Limb (tissue), 2 donors: ENCODE measurements at regions not wholly inside any gene's neighbourhood (a gene's known extent, or its start where the extent isn't known, plus 50 kb on each side); places are given as distances from the start of the nearest gene placed in this dataset.
"Not testable (repeated sequence)": the region's sequence is repeated elsewhere in the genome, so short reads cannot be mapped to it uniquely, and the experiment has no call there.

Experiments used
- DNase-seq, 2 donors: peaks; one replicate each; pipeline ENCODE4 v3.0.0-alpha.2; 2016; ENCODE audit errors: extremely low spot score in 2 of 2

DNA sequence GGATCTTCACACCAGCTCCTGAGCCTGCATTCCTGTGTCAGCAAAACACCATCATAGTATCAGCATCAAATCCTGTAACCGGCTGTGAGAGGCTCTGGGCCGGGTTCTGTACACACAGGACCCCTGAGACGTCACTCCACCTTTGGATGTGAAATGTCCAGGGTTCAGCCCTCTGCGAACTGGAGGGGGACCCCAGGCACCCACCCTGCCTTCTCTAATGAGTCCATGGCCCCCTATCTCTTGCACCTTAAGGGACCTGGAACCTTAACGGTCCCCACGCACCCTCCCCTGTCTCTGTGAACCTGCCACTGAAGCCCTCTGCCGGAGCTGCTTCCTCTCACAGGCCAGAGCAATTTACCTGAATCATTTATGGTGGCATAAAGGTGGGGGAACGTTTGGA is 257.8 kb downstream of the NPHP4 start:
- DNase-seq: no peak

DNA sequence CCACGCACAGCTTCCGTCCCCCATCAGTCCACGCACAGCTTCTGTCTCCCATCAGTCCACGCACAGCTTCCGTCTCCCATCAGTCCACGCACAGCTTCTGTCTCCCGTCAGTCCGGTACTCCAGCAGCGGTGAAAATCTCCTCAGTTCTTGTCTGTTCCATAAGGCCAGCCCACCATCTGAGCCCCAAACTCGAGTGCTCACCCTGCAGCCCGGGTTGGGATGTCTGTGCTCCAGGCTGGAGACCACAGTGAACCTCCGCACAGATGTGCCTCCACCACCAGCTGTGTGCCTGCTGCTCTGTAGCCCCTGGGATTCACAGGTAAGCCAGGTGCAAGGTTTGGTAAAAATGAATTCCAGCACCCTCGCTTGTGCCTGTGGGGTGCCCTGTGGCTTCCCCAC is 258.6 kb downstream of the NPHP4 start:
- DNase-seq: no peak

DNA sequence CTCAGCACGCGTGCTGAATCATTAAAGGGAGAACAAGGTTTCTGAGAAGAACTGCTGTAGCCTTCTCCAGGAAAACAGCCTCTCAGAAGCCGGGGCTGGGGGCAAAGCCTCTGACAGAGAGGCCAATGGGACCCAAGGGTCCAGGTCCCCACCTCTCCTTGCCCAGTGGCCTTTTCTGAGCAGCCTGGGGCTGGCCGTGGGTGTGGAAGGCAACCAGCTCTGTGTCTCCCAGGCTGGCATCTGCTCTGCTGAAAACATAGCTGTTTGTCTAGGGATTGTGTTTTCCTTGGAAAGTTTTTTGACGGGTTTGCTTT is 261.2 kb downstream of the NPHP4 start:
- no peak for DNase-seq

DNA sequence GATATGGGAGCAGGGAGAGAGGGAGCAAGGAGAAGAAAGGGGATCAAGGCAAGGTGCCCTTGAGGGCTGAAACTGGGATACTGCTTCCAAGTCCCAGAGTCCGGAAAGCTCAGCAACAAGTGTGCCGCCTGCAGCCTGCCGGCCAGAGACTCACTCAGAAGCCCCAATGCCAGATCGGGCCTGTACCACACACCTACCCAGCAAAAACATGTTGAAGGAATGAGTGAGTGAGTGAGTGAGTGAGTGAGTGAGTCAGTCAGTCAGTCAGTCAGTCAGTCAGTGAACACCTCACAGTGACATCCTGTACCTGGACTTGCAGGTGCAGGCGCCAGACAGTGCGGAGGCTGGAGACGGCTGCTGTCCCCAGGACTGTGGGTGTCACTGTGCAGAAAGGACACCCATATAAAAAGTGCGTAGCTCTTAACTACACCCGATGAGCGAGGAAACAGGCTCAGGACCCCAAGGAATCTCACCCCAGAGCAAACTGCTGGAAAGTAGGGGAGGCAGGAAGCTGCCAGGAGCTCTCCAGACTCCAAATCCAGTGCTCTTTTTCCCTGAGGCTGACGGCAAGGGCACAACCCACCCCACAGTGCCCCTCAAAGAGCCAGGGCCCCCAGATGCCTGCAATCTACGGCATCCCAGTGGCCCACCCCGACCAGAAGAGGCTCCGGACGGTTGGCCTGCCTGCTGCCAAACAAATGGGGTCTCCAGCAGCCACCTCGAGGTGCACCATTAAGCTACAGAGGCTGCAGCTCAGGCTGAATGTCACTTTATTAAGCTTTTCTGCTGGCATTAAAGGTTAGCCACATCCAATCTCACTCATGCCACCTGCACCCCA is 261.7 kb downstream of the NPHP4 start:
- no peak for DNase-seq

DNA sequence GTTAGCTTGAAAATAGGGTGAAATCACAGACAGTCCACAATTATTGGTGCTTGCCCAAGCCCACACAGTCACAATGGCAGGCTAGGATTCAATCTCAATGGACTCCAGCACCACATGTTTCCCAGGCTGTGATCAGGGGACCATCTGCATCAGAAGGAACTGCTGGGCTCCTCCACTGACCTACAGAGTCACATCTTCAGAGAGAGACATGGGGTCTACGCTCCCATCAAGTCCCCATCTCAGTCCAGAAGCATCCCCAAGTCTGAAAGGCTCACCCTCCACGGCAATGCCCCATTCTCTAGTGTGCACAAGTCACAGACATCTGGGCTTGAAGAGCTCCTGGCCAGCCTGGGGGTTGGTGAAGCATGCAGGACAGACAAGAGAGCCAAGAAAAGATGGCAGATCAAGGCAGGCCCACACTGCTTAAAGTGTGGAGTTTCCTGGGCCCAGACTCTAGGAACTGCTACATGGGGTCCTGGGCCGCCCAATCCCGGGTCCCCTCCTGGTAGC is 262.5 kb downstream of the NPHP4 start:
- DNase-seq: no peak

DNA sequence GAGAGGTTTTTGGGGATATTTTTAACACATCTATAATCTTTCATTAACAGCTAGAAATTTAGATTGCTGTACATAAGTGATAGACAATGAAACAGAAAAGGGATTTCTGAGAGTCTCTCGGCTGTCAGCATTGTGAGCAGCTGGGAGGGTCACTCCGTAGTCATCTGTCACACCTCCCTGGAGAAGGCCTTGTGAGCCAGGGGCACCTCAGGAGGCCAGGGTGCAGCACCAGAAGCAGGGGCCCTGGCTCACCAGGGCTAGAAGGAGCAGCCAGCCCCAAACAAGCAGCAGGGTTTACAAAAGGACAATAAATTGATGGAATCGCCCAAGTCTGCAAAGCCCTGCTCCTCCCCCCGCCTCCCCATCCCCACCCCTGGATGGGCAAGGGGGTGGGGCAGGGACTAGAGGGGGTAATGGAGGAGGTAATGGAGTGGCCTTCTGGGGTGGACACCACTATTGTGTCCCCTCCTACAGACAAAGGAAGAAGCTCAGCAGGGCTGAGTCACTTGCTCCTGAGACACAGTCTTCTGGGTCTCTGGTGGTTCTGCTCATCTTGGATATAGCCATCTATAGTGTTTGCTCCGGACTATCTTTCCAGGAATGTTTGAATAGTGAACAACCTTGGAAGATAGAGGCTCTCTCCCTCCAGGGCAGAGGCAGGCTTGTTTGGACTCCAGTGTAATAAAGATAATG is 263.4 kb downstream of the NPHP4 start:
- no peak for DNase-seq

DNA sequence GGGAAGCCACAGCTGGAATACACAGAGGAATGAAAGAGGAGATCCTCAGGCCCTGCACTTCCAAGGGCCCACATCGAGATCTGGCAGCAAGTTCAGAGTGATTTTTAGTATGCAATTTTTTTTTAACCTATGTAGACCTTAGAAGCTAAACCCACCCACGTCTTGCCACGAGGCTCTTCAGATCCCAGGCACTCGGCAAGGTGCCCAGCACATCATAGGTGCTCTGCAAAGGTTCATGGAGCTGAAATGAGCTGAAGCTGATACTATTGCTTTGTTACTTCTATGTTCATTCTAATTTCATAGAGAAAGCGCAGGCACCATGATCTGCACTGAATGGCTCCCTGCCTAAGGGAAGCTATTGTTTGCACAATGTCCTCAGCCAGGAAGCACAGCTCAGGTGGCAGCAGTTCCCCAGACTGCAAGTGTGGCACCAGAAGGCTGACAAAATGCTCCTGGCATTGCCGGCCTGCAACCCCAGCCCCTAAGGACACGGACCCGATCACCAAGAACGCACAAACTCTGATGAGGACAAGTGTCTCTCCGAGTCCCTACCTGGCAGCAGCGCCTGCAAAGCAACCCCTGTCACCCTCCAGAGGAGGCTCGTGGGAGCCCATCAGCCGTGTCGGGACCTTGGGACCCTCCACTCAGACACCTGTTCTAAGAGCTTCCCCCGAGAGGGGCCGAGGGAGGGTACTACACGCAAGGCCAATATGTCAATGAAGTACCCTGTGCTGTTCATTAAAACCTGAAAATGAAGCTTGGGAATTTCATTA is 264.2 kb downstream of the NPHP4 start:
- DNase-seq: no peak

DNA sequence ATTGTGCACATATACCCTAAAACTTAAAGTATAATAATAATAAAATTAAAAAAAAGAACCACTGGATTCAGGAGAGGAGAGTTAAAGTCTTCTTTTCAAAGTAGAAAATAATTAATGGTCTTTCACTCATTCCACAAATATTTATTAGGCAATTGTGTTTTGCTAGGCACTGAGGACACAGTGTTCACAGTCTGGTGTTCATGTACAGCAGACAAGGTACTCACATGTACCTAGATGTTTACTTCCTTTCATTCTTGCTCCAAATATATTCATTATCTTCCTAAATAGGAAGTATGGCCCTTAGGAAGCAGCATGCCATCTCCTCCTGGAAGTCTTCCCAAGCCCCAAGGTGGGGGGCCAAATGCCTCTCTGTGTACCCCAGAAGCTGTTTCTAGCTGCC is 265.0 kb downstream of the NPHP4 start:
- no peak for DNase-seq

DNA sequence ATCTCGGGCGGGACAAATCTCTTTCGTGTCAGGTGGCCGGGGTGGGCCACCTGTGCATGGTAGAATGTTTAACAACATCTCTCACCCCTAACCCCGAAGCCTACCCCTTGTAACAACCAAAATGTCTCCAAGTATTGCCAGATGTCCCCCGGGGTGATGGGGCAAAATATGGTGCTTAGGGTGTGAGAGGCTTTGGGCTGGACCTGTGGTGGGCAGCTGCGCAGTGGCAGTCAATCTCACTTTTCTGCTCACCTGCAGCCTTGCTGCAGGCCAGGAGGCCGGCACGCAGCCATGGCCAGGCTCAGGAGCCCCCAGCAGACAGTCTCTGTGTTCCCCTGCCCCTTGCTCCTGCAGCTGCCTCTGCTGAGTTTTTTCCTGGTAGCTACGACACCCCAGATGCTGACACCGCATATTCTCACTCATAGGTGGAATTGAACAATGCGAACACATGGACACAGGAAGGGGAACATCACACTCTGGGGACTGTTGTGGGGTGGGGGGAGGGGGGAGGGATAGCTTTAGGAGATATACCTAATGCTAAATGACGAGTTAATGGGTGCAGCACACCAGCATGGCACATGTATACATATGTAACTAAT is 265.5 kb downstream of the NPHP4 start:
- DNase-seq: not testable (repeated sequence)

DNA sequence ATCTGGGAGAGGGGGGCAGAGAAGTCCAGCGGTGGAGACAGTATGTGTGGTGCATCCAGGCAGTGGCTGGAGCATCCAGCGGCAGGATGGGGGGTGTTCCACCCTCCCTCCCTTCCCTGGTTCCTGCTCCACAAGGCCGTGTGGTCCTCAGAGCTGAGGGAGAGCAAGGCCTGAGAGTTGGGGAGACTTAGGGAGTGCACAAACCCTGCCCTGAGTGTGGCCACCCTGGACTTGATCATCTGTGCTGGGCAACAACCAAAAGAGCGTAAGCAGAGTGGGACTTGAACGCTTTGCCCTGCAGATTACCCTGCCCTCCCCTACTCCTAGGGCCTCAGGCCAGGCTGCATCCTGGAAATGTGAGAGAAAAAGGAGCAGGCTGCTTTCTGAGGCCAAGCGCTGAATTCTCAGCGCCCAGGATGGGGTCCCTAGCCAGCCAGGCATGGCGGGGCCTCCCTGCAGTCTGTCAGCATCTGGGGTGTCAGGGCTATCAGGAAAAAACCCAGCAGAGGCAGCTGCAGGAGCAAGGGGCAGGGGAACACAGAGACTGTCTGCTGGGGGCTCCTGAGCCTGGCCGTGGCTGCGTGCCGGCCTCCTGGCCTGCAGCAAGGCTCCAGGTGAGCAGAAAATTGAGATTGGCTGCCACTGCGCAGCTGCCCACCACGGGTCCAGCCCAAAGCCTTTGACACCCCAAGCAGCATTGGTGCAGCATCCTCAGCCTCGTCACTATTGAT is 266.2 kb downstream of the NPHP4 start:
- DNase-seq: no peak

DNA sequence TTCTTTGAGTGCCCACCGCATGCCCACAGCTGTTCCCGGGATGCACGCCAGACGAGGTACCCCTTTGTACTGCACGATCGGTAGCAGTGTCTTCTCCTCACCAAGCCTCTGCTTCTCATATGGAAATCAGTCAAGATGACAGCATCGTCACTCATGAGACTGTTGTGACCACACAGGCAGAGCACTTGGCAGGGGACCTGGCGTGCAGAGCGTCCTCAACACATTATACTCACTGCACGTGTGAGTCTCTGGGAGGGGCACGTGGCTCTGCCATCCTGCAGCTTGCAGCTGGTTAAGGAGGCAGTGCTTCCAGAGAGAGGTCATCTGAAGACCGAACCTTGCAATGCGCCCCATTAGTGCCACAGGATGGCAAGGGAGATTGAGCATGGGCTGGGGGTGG is 266.8 kb downstream of the NPHP4 start:
- no peak for DNase-seq

DNA sequence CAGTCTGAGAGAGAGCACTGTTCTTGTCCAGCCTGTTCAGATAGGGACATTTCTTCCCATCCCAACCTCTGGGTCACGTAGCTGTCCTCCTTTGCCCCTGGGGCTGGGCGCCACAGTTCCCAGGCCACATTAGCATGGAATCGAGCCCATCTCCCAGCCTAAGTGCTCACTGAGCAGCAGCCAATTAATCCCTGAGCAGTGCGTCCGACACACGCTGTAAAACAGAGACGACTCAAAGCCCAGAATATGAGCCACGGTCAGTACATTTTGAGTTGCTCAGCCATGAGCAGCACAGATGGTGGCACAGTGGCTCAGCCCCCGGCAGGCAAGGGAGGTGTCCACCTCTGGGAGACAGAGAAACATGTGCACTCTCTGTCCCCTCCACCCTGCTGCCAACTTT is 267.4 kb downstream of the NPHP4 start:
- no peak for DNase-seq

DNA sequence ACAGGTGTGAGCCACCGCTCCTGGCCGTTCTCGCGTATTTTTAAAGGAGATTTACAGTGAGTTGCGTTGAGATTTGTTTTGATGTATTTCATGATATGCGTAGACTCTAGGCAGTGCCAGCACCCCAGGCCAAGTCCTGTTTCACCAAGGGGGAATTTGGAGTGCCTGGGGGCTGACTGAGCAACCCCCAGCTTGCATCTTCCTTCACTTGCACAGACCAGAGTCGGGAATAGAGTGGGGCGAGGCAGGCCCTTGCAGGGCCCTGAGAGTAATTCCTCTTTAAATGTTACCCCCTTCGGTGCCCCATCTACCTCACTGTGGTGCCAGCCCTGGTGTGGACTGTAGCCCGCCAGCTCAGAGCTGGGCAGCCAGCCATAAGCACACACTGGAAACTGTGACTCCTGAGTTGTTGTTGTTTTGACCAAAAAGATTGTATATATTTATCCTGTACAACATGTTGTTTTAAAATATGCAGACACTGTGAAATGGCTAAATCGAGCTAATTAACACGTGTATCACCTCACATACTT is 269.5 kb downstream of the NPHP4 start:
- no peak for DNase-seq

DNA sequence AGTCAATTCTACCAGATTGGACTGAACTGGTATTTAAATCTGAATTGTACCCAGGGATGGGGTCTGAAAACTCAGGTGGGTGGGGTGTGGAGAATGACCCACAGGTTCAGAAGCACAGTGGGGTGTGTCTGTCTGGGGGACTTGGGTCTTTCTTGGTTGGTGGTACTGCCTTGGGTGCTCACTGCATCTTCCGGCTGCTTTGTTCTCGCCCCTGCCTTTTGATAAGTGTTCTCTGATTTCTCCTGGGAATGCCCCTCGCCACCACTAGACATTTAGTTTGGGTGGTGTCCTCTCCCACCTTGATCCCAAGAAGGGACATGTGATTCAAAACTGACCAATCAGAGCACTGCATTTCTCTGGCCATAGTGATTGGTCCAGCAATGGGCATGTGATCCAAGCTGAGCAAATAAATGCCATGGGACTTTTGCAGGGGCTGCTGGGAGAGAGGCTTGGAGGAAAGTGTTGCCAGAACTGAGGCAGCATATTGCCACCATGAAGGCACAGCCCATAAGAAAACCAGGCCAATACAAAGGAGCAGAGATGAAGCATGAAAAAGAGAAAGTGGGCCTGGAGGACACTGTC is 270.5 kb downstream of the NPHP4 start:
- DNase-seq: no peak

DNA sequence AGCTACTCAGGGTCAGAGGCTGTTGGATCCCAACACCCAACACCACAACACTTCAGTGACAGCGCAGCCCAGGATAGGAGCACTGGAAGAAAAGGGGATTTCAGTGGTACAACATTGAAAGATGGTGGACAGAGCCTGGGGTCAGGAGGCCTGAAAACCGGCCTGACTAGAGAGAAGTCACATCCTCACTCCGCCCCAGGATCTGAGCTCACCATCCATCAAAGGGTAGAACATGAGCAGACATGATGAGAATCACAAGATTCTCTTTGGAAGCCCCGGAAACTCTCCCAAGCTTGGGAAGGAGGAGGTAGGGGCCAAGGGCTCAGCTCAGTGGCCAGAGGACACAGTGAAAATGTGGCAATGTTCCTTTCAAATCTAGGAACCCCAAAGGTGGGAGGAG is 271.3 kb downstream of the NPHP4 start:
- no peak for DNase-seq

DNA sequence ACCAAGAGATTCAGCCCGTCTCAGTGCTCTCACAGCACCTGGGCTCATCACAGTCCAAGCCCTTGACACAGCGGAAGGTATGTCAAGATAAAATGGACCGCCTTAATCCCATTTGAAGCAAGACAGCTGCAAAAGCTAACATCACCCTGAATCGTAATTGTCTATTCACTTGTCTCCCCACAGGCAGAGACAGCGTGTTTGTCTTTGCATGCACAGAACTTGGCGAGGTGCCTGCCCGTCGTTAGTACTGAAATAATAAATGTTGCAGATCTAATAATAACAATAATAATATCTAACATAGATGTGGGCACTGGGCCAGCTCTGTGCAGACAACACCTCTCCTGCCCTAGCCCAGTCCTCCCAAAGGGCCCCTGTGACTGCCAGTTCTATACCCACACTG is 271.7 kb downstream of the NPHP4 start:
- no peak for DNase-seq

DNA sequence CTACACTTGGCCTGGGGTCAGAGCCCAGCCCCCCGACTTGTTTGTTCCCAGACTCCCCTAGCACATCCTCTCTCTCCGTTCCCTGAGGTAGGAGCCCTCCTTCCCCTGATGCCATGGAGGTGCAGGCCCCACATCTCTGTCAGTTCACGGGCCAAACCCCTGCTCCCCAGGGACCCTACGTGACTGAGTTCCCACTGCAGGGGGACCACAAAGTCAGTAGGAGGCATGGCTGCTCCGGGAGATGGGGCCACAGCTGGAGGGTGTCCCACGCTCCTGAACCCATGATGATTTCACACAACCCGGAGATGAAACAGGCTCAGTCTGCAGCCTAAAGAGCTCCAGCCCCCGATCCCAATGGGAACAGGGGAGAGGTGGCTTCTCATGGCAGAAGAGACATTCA is 272.2 kb downstream of the NPHP4 start:
- DNase-seq: no peak

DNA sequence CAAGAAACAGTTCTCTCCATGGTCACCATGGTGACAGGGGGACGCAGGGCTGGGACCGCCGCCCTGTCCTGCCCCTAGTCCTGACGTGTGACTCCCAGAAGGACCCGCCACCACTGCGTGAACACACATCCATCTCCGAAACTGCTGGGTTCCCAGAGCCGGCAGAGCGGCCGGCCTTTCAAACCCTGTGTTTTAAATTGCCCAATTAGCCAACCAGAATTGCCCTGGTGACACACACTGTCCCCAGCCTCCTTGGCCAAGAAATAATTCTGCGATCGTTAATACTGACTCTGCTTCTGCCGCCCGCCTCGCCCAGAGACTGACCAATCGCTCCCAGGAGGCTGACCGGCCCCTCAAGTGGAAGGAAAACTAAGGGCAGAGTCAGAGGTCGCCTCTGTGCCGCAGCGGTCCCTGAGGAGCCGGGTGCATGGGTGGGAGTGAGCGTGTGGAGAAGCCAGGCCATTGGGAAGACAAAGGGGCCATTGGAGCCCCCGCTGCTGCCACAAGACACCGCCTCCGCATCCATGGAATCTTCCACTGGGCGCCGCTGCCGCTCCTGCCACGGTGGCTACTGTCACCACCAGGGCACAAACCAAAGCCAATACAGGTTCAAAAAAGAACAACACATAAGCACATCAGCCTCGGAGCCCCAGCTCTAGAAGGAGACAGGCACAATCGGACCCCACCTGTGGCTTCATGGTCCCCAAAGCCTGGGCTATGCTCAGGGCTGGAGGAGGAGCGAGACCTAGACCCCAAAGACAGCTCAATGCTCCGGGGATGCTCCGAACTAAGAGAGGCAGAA is 273.2 kb downstream of the NPHP4 start:
- DNase-seq: peak in 1 of 2 donors; percentile 44

DNA sequence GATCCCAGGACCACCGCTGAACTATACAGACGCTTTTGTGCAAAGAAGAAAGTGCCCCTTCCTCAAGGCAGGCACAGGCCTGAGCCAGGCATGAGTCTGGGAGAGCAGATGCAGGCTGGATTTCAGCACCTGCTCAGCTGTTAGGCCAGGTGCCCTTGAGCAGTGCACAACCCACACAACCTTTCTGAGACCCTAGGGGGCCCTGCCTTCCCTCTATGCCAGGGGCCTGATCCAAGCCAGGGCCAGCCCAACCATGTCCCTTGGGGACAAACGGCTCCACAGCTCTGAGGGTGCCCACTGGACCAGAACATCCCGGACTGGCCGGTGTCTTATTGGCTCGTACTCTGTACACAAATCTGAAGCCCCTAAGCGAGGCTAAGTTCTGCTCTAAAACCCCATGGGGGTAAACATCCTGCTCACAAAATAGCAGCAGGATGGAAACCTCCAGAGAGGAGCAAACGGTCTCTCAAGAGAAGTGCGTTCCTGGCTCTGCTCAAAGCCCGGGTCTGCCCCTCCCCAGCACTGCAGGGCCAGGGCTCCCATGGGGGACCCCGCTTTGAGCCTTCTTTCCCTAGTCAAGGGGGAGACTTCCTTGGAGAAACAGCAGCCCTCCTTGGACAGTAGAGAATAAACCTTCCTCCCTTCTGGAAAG is 275.1 kb downstream of the NPHP4 start:
- DNase-seq: no peak
